ENCODE measurements at regions not wholly inside any gene's neighbourhood (a gene's known extent, or its start where the extent isn't known, plus 50 kb on each side); places are given as distances from the start of the nearest gene placed in this dataset.

DNA sequence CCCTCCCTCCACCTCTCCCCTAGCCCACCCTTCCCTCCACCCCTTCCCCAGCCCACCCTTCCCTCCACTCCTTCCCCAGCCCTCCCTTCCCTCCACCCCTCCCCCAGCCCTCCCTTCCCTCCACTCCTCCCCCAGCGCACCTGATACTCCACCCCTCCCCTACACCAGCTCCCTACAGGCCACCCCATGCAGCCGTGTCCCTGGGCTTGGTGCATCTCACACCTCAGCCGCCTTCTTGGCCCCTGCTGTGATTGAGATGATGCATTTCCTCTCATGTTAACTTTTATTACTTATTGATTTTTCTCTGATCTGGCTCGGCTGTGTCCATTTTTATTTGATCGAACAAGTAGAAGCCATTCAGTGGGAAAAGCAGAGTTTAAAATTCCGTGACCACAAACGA is 243.8 kb downstream of the MATN1 start:
- no peak for TF ChIP-seq CTCF (IDR thresholded peaks at IDR 0.05 in 8 of 11, conservative IDR thresholded peaks at IDR 0.05 in 3 of 11)
- no peak for TF ChIP-seq POLR2A (IDR thresholded peaks at IDR 0.05)

Data from spleen (tissue), 7 donors.